HepG2 (cell line): ENCODE measurements at regions not wholly inside any gene's neighbourhood (a gene's known extent, or its start where the extent isn't known, plus 50 kb on each side); places are given as distances from the start of the nearest gene placed in this dataset.

Experiments
- ATAC-seq: fragments of 200-7000 bp; cut with Tn5 transposase; 3 replicates; pipeline ENCODE4 v1.9.1; 2020; ENCODE audit warnings: mild to moderate bottlenecking, moderate library complexity
- BruUV-seq: library from RNA; stranded (reverse); fragments of 400-500 nt; replicated peaks from 2 replicates; lab custom pipeline; 2021; lab: Mats Ljungman, UMichigan
- CTCF ChIA-PET: fragments of 300-600 bp; formaldehyde crosslinking; extraction: SDS; loops from one replicate; lab custom pipeline; 2021; ENCODE audit warnings: low total read pairs, inconsistent platforms, low intra/inter-chr PET ratio; lab: Yijun Ruan, JAX
- POLR2A ChIA-PET: fragments of 350-600 bp; sonication (Branson Sonifier 250); formaldehyde crosslinking; loops from one replicate; lab custom pipeline; 2020; ENCODE audit warnings: antibody characterized with exemption, inconsistent platforms; lab: Yijun Ruan, JAX
- DNase-seq: peaks from one replicate; pipeline ENCODE4 v3.0.0-alpha.2; 2015; ENCODE audit warnings: low spot score
- FAIRE-seq: peaks from 3 replicates; lab custom pipeline; 2011; peaks lifted over from hg19 to GRCh38; lab: Jason Lieb, UNC
- H2AFZ ChIP-seq: one replicate; pipeline ENCODE4 v1.6.1; 2011; ENCODE audit warnings: low read length, inconsistent platforms
- H3K27ac ChIP-seq: fragments of 300-600 bp; 3 replicates; pipeline ENCODE4 v1.8.0; 2011; ENCODE audit warnings: mixed run types, mild to moderate bottlenecking, mixed read lengths, low read length, inconsistent platforms; ENCODE audit not compliant: insufficient read depth; ENCODE audit errors: extremely low read length
- H3K27me3 ChIP-seq, 2 experiments: fragments of 200-600 bp in 1 of 2; 2 replicates in 1 of 2; 3 replicates in 1 of 2; pipeline versions ENCODE4 v1.6.0 to v1.8.0; 2011; ENCODE audit warnings: low read length in 2 of 2, mild to moderate bottlenecking in 2 of 2, moderate library complexity in 2 of 2, inconsistent platforms in 1 of 2; ENCODE audit not compliant: insufficient read depth in 2 of 2, control insufficient read depth in 1 of 2
- H3K36me3 ChIP-seq, 2 experiments: fragments of 200-600 bp in 1 of 2; replicated peaks in 1 of 2; 2 replicates in 1 of 2; 3 replicates in 1 of 2; pipeline versions ENCODE4 v1.5.1 to v1.8.0; 2011; ENCODE audit warnings: low read length in 2 of 2, inconsistent platforms in 1 of 2; ENCODE audit not compliant: insufficient read depth in 2 of 2, control insufficient read depth in 1 of 2
- H3K4me1 ChIP-seq: 2 replicates; pipeline ENCODE4 v1.5.1; 2012; ENCODE audit warnings: low read length, inconsistent platforms; ENCODE audit not compliant: insufficient read depth
- H3K4me2 ChIP-seq: 2 replicates; pipeline ENCODE4 v1.6.0; 2011; ENCODE audit warnings: low read depth, low read length, inconsistent platforms
- H3K4me3 ChIP-seq, 3 experiments: fragments of 200-600 bp in 1 of 3; sonication (generic), shearing (Covaris generic) in 1 of 3; replicated peaks in 1 of 3; 2 replicates each; pipeline ENCODE4 v1.5.1; 2011 to 2016; ENCODE audit warnings: low read length in 3 of 3, inconsistent platforms in 2 of 3, low read depth in 2 of 3, mild to moderate bottlenecking in 2 of 3, control low read depth in 1 of 3, mixed read lengths in 1 of 3; ENCODE audit not compliant: insufficient read depth in 1 of 3
- H3K79me2 ChIP-seq: one replicate; pipeline ENCODE4 v1.6.1; 2011; ENCODE audit warnings: low read length, inconsistent platforms; ENCODE audit not compliant: insufficient read depth
- H3K9ac ChIP-seq: 2 replicates; pipeline ENCODE4 v1.6.0; 2011; ENCODE audit warnings: mild to moderate bottlenecking, low read depth, low read length, inconsistent platforms; ENCODE audit not compliant: insufficient read depth
- H3K9me3 ChIP-seq: 2 replicates; pipeline ENCODE4 v1.5.1; 2012; ENCODE audit warnings: mild to moderate bottlenecking, low read length
- H4K20me1 ChIP-seq: 2 replicates; pipeline ENCODE4 v1.6.0; 2011; ENCODE audit warnings: inconsistent platforms, mild to moderate bottlenecking, low read length, moderate library complexity; ENCODE audit not compliant: insufficient read depth
- CHD4 ChIP-seq: fragments of 200-600 bp; sonication (generic); IDR thresholded peaks from 2 replicates; pipeline ENCODE4 v1.7.0; 2017; ENCODE audit warnings: mild to moderate bottlenecking, low read length, borderline replicate concordance
- HMGXB3 ChIP-seq: sonication (generic); formaldehyde crosslinking; IDR thresholded peaks from 2 replicates; pipeline ENCODE4 v1.4.0; 2020; ENCODE audit warnings: missing genetic modification reagents, borderline replicate concordance
- MED8 ChIP-seq: sonication (generic); formaldehyde crosslinking; IDR thresholded peaks from 2 replicates; pipeline ENCODE4 v1.8.1; 2023; ENCODE audit warnings: mild to moderate bottlenecking, missing genetic modification reagents; ENCODE audit not compliant: insufficient replicate concordance
- PAX8 ChIP-seq: sonication (generic); formaldehyde crosslinking; IDR thresholded peaks from 2 replicates; pipeline ENCODE4 v1.8.0; 2022; ENCODE audit warnings: mild to moderate bottlenecking, missing genetic modification reagents, borderline replicate concordance
- PAXIP1 ChIP-seq: sonication (generic); formaldehyde crosslinking; conservative IDR thresholded peaks from 2 replicates; pipeline ENCODE4 v1.4.0; 2020; ENCODE audit warnings: mild to moderate bottlenecking, missing genetic modification reagents, moderate library complexity
- SP2 ChIP-seq: sonication (generic); formaldehyde crosslinking; IDR thresholded peaks from 2 replicates; pipeline ENCODE4 v1.5.1; 2020; ENCODE audit warnings: mild to moderate bottlenecking, missing genetic modification reagents
- ZBTB14 ChIP-seq: sonication (generic); formaldehyde crosslinking; IDR thresholded peaks from 2 replicates; pipeline ENCODE4 v1.4.0; 2020; ENCODE audit warnings: missing genetic modification reagents
- ZNF260 ChIP-seq: sonication (generic); formaldehyde crosslinking; IDR thresholded peaks from 2 replicates; pipeline ENCODE4 v1.4.0; 2020; ENCODE audit warnings: missing genetic modification reagents, low read depth, mild to moderate bottlenecking, borderline replicate concordance
- ZNF343 ChIP-seq: sonication (generic); formaldehyde crosslinking; IDR thresholded peaks from 2 replicates; pipeline ENCODE4 v1.4.0; 2020; ENCODE audit warnings: mild to moderate bottlenecking, missing genetic modification reagents
- ZSCAN31 ChIP-seq: sonication (generic); formaldehyde crosslinking; IDR thresholded peaks from 2 replicates; pipeline ENCODE4 v1.5.0; 2020; ENCODE audit warnings: low read depth, mild to moderate bottlenecking, missing genetic modification reagents
- WGBS: methylation state at CpG from one replicate; pipeline ENCODE4 v1.1.6; 2017; ENCODE audit warnings: low lambda C conversion rate; 5-methylcytosine and 5-hydroxymethylcytosine counted together
- in situ Hi-C: cut with HindIII; loops from 2 replicates; pipeline ENCODE4 v1.10.0; 2017; ENCODE audit warnings: low pct_unique_long_range_greater_than_20kb; ENCODE audit not compliant: extremely low pct_ligation_motif_present
- intact Hi-C: fragments of 100-400 bp; cut with micrococcal nuclease; formaldehyde crosslinking; loops from one replicate; pipeline ENCODE4 v1.10.0; 2022; ENCODE audit not compliant: unreplicated experiment

- BruUV-seq: no TSS peak
- Histone ChIP-seq H3K36me3 (no peaks in the 10 kb centered on the region), H3K9me3 (no peaks in the 10 kb centered on the region), H3K4me3 (no peak overlapping the region), H2AFZ (no peak overlapping the region), H3K4me1 (no peaks in the 10 kb centered on the region), H3K9ac (no peak overlapping the region), H3K27me3 (no peaks in the 10 kb centered on the region; a peak in 2 of 5 replicates), H4K20me1 (no peaks in the 10 kb centered on the region), H3K4me2 (no peak overlapping the region), H3K27ac (no peak overlapping the region), H3K79me2 (no peaks in the 10 kb centered on the region)
- FAIRE-seq (no peak), ATAC-seq (no peak), DNase-seq (no peak)
- CTCF ChIA-PET: no interaction called here
- TF ChIP-seq ZNF343 (CRISPR knock-in tag) (no peak), CHD4 (no peak), MED8 (no peak), SP2 (CRISPR knock-in tag) (no peak)
- intact Hi-C loops: no loop called here
- POLR2A ChIA-PET: no interaction called here
- WGBS: 0% methylated on average over 1 of the region's 1 CpG
- in situ Hi-C loops: no loop called here
Observed at GRCh38 chr11:11122749-11123148, 230.3 kb downstream of the CSNK2A3 start.

GRCh38 chr11:11119917-11120316, 233.1 kb downstream of the CSNK2A3 start:
- ChIA-PET CTCF (no interaction called here), POLR2A (no interaction called here)
- no peak overlapping the region for H2AFZ ChIP-seq
- no peaks in the 10 kb centered on the region for H3K79me2 ChIP-seq
- H3K4me1 ChIP-seq: no peaks in the 10 kb centered on the region
- ATAC-seq (no peak), FAIRE-seq (no peak), DNase-seq (no peak)
- no peaks in the 10 kb centered on the region; a peak in 2 of 5 replicates for H3K27me3 ChIP-seq
- no peak overlapping the region for H3K4me3 ChIP-seq
- H3K27ac ChIP-seq: no peak overlapping the region
- 0% methylated on average over 1 of the region's 1 CpG for WGBS
- in situ Hi-C loops (no loop called here), intact Hi-C loops (no loop called here)
- no peaks in the 10 kb centered on the region for H4K20me1 ChIP-seq
- no peak overlapping the region for H3K4me2 ChIP-seq
- no peak overlapping the region for H3K9ac ChIP-seq
- no TSS peak for BruUV-seq
- no peaks in the 10 kb centered on the region for H3K9me3 ChIP-seq
- no peaks in the 10 kb centered on the region for H3K36me3 ChIP-seq
- TF ChIP-seq ZSCAN31: no peak
- no peak for TF ChIP-seq HMGXB3 (CRISPR knock-in tag)
- TF ChIP-seq ZNF260: no peak
- no peak for TF ChIP-seq ZBTB14
- no peak for TF ChIP-seq PAX8 (CRISPR knock-in tag)
- no peak for TF ChIP-seq PAXIP1 (CRISPR knock-in tag)
